Tibial nerve (tissue), 4 donors: ENCODE measurements at regions not wholly inside any gene's neighbourhood (a gene's known extent, or its start where the extent isn't known, plus 50 kb on each side); places are given as distances from the start of the nearest gene placed in this dataset.

ENCODE experiments used
- DNase-seq, 2 donors: peaks; one replicate each; pipeline ENCODE4 v3.0.0-alpha.2; 2019; ENCODE audit warnings: low spot score in 2 of 2
- H3K27ac ChIP-seq, 4 donors: fragments of 200-600 bp; sonication (generic) in 3 of 4; one replicate each; pipeline ENCODE4 v1.5.1; 2017 to 2019; ENCODE audit warnings: mild to moderate bottlenecking in 1 of 4
- H3K27me3 ChIP-seq, 2 donors: fragments of 200-600 bp; sonication (generic) in 1 of 2; one replicate each; pipeline versions ENCODE4 v1.5.1 to v1.6.0; 2017 to 2019
- H3K36me3 ChIP-seq, 3 donors: fragments of 200-600 bp; sonication (generic); one replicate each; pipeline ENCODE4 v1.5.1; 2018 to 2019
- H3K4me1 ChIP-seq, 4 donors: fragments of 200-600 bp; sonication (generic) in 3 of 4; one replicate each; pipeline ENCODE4 v1.5.1; 2017 to 2019
- H3K4me3 ChIP-seq, 4 donors: fragments of 200-600 bp; sonication (generic) in 3 of 4; one replicate each; pipeline ENCODE4 v1.5.1; 2017 to 2019; ENCODE audit warnings: mild to moderate bottlenecking in 1 of 4, moderate library complexity in 1 of 4
- H3K9me3 ChIP-seq, 4 donors: fragments of 200-600 bp; sonication (generic) in 3 of 4; one replicate each; pipeline ENCODE4 v1.5.1; 2017 to 2019
- CTCF ChIP-seq, 5 experiments: fragments of 200-600 bp in 3 of 5; fragments of 450-650 bp in 2 of 5; sonication (generic) in 3 of 5; IDR thresholded peaks; one replicate each; pipeline ENCODE4 v1.5.1; 2016 to 2019; ENCODE audit warnings: antibody characterized with exemption in 5 of 5, mild to moderate bottlenecking in 3 of 5, moderate library complexity in 2 of 5
- EP300 ChIP-seq, 2 donors: sonication (generic); formaldehyde crosslinking; IDR thresholded peaks; one replicate each; pipeline ENCODE4 v1.6.1; 2017; ENCODE audit warnings: antibody characterized with exemption in 2 of 2, mild to moderate bottlenecking in 1 of 2
- POLR2A ChIP-seq, 2 donors: fragments of 450-650 bp; IDR thresholded peaks; one replicate each; pipeline ENCODE4 v1.6.1; 2017; ENCODE audit warnings: antibody characterized with exemption in 2 of 2, mild to moderate bottlenecking in 2 of 2, moderate library complexity in 2 of 2
- WGBS, 2 donors: methylation state at CpG; one replicate each; pipeline ENCODE4 v1.1.5; 2018; 5-methylcytosine and 5-hydroxymethylcytosine counted together

- Histone ChIP-seq H3K4me1 (peaks cover 0 to 6% (median 0%) of the 10 kb centered on the region in 4 donors), H3K27ac (no peak overlapping the region), H3K4me3 (no peak overlapping the region), H3K36me3 (no peaks in the 10 kb centered on the region), H3K27me3 (no peaks in the 10 kb centered on the region), H3K9me3 (no peaks in the 10 kb centered on the region)
- no peak for DNase-seq
- TF ChIP-seq EP300 (IDR thresholded peaks at IDR 0.05) (no peak), POLR2A (IDR thresholded peaks at IDR 0.05) (no peak), CTCF (IDR thresholded peaks at IDR 0.05) (no peak)
- 78 to 81% methylated on average over 10 of the region's 10 CpGs for WGBS, 2 donors
Observed at GRCh38 chr6:138560130-138560860, 61.0 kb upstream of the NHSL1 start.

GRCh38 chr6:138562691-138563090, 63.4 kb upstream of the NHSL1 start:
- Histone ChIP-seq H3K9me3 (no peaks in the 10 kb centered on the region), H3K36me3 (no peaks in the 10 kb centered on the region), H3K27ac (no peak overlapping the region), H3K4me1 (no peaks in the 10 kb centered on the region), H3K27me3 (no peaks in the 10 kb centered on the region), H3K4me3 (no peak overlapping the region)
- DNase-seq, result no peak
- WGBS, 2 donors, result 95 to 96% methylated on average over 8 of the region's 8 CpGs
- TF ChIP-seq POLR2A (IDR thresholded peaks at IDR 0.05) (no peak), EP300 (IDR thresholded peaks at IDR 0.05) (no peak), CTCF (IDR thresholded peaks at IDR 0.05) (no peak)

- H3K27ac ChIP-seq, result no peak overlapping the region
- no peaks in the 10 kb centered on the region for H3K36me3 ChIP-seq
- WGBS, 2 donors, result 94% methylated on average over 6 of the region's 6 CpGs
- H3K4me1 ChIP-seq, result no peaks in the 10 kb centered on the region
- no peaks in the 10 kb centered on the region for H3K27me3 ChIP-seq
- no peak for TF ChIP-seq POLR2A (IDR thresholded peaks at IDR 0.05)
- no peak for TF ChIP-seq CTCF (IDR thresholded peaks at IDR 0.05)
- TF ChIP-seq EP300 (IDR thresholded peaks at IDR 0.05), result no peak
- no peak for DNase-seq
- H3K9me3 ChIP-seq, result no peaks in the 10 kb centered on the region
- no peak overlapping the region for H3K4me3 ChIP-seq
Observed at GRCh38 chr6:138563231-138563630, 63.9 kb upstream of the NHSL1 start.

GRCh38 chr6:138563650-138564049, 64.4 kb upstream of the NHSL1 start:
- H3K27ac ChIP-seq, result no peak overlapping the region
- no peak for DNase-seq
- H3K4me1 ChIP-seq, result no peaks in the 10 kb centered on the region
- no peak overlapping the region for H3K4me3 ChIP-seq
- WGBS, 2 donors, result 81 to 94% methylated on average over 3 of the region's 3 CpGs
- TF ChIP-seq POLR2A (IDR thresholded peaks at IDR 0.05), result no peak
- no peak for TF ChIP-seq CTCF (IDR thresholded peaks at IDR 0.05)
- TF ChIP-seq EP300 (IDR thresholded peaks at IDR 0.05), result no peak
- H3K36me3 ChIP-seq, result no peaks in the 10 kb centered on the region
- no peaks in the 10 kb centered on the region for H3K9me3 ChIP-seq
- no peaks in the 10 kb centered on the region for H3K27me3 ChIP-seq

GRCh38 chr6:138564170-138564721, 65.0 kb upstream of the NHSL1 start:
- Histone ChIP-seq H3K9me3 (no peaks in the 10 kb centered on the region), H3K36me3 (no peaks in the 10 kb centered on the region), H3K27me3 (no peaks in the 10 kb centered on the region), H3K27ac (no peak overlapping the region), H3K4me1 (peaks cover 0 to 5% (median 0%) of the 10 kb centered on the region in 4 donors), H3K4me3 (no peak overlapping the region)
- TF ChIP-seq EP300 (IDR thresholded peaks at IDR 0.05) (no peak), POLR2A (IDR thresholded peaks at IDR 0.05) (no peak), CTCF (IDR thresholded peaks at IDR 0.05) (no peak)
- no peak for DNase-seq
- 94 to 97% methylated on average over 5 of the region's 5 CpGs for WGBS, 2 donors
